ENCODE measurements at regions not wholly inside any gene's neighbourhood (a gene's known extent, or its start where the extent isn't known, plus 50 kb on each side); places are given as distances from the start of the nearest gene placed in this dataset.
A peak's percentile ranks its signal among the peaks of the same experiment; 100 is the strongest.

GRCh38 chr15:70318594-70319465 is 221.1 kb upstream of the TLE3 start:
- no peaks in the 10 kb centered on the region for H3K36me3 ChIP-seq (ENCODE audit: insufficient read depth, insufficient read length, low read length)
- H3K27me3 ChIP-seq (ENCODE audit: insufficient read depth, insufficient read length) = no peaks in the 10 kb centered on the region
- peaks cover 10% of the 10 kb centered on the region for H3K4me1 ChIP-seq (ENCODE audit: insufficient read depth, insufficient read length)
- no peak overlapping the region for H3K4me3 ChIP-seq (ENCODE audit: insufficient read length, low read depth)
- TF ChIP-seq ZNF274 (IDR thresholded peaks at IDR 0.05; ENCODE audit: low read depth, low read length) (no peak), SUZ12 (IDR thresholded peaks at IDR 0.05; ENCODE audit: extremely low read depth, insufficient read depth, insufficient read length) (no peak), YY1 (IDR thresholded peaks at IDR 0.05; ENCODE audit: insufficient read depth, insufficient read length) (no peak)
- H3K9me3 ChIP-seq (ENCODE audit: insufficient read depth, low read length) = no peaks in the 10 kb centered on the region
- no peak overlapping the region for H3K9ac ChIP-seq (ENCODE audit: insufficient read length, low read depth)
- DNase-seq (ENCODE audit: low read depth, low spot score) = no peak

- no peaks in the 10 kb centered on the region for H3K27me3 ChIP-seq (ENCODE audit: insufficient read depth, insufficient read length)
- no peak overlapping the region for H3K4me3 ChIP-seq (ENCODE audit: insufficient read length, low read depth)
- TF ChIP-seq ZNF274 (IDR thresholded peaks at IDR 0.05; ENCODE audit: low read depth, low read length) (no peak), YY1 (IDR thresholded peaks at IDR 0.05; ENCODE audit: insufficient read depth, insufficient read length) (no peak), SUZ12 (IDR thresholded peaks at IDR 0.05; ENCODE audit: extremely low read depth, insufficient read depth, insufficient read length) (no peak)
- H3K4me1 ChIP-seq (ENCODE audit: insufficient read depth, insufficient read length) = peaks cover 9% of the 10 kb centered on the region
- no peak for DNase-seq (ENCODE audit: low read depth, low spot score)
- H3K9me3 ChIP-seq (ENCODE audit: insufficient read depth, low read length) = no peaks in the 10 kb centered on the region
- no peaks in the 10 kb centered on the region for H3K36me3 ChIP-seq (ENCODE audit: insufficient read depth, insufficient read length, low read length)
- H3K9ac ChIP-seq (ENCODE audit: insufficient read length, low read depth) = no peak overlapping the region
Observed at GRCh38 chr15:70316059-70316600, 218.4 kb upstream of the TLE3 start.

- Histone ChIP-seq H3K4me1 (ENCODE audit: insufficient read depth, insufficient read length) (peaks cover 9% of the 10 kb centered on the region), H3K4me3 (ENCODE audit: insufficient read length, low read depth) (no peak overlapping the region), H3K27me3 (ENCODE audit: insufficient read depth, insufficient read length) (no peaks in the 10 kb centered on the region), H3K9me3 (ENCODE audit: insufficient read depth, low read length) (no peaks in the 10 kb centered on the region), H3K36me3 (ENCODE audit: insufficient read depth, insufficient read length, low read length) (no peaks in the 10 kb centered on the region), H3K9ac (ENCODE audit: insufficient read length, low read depth) (no peak overlapping the region)
- TF ChIP-seq ZNF274 (IDR thresholded peaks at IDR 0.05; ENCODE audit: low read depth, low read length) = no peak
- TF ChIP-seq YY1 (IDR thresholded peaks at IDR 0.05; ENCODE audit: insufficient read depth, insufficient read length) = no peak
- TF ChIP-seq SUZ12 (IDR thresholded peaks at IDR 0.05; ENCODE audit: extremely low read depth, insufficient read depth, insufficient read length) = no peak
- DNase-seq (ENCODE audit: low read depth, low spot score) = no peak
Observed at GRCh38 chr15:70315431-70315830, 217.7 kb upstream of the TLE3 start.

- H3K4me1 ChIP-seq (ENCODE audit: insufficient read depth, insufficient read length) = peaks cover 9% of the 10 kb centered on the region
- DNase-seq (ENCODE audit: low read depth, low spot score) = peak; percentile 64
- TF ChIP-seq YY1 (IDR thresholded peaks at IDR 0.05; ENCODE audit: insufficient read depth, insufficient read length) (no peak), ZNF274 (IDR thresholded peaks at IDR 0.05; ENCODE audit: low read depth, low read length) (no peak), SUZ12 (IDR thresholded peaks at IDR 0.05; ENCODE audit: extremely low read depth, insufficient read depth, insufficient read length) (no peak)
- H3K9me3 ChIP-seq (ENCODE audit: insufficient read depth, low read length) = no peaks in the 10 kb centered on the region
- no peaks in the 10 kb centered on the region for H3K27me3 ChIP-seq (ENCODE audit: insufficient read depth, insufficient read length)
- H3K4me3 ChIP-seq (ENCODE audit: insufficient read length, low read depth) = no peak overlapping the region
- no peak overlapping the region for H3K9ac ChIP-seq (ENCODE audit: insufficient read length, low read depth)
- H3K36me3 ChIP-seq (ENCODE audit: insufficient read depth, insufficient read length, low read length) = no peaks in the 10 kb centered on the region
Observed at GRCh38 chr15:70314688-70315087, 217.0 kb upstream of the TLE3 start.

GRCh38 chr15:70314018-70314354 is 216.3 kb upstream of the TLE3 start:
- peaks cover 12% of the 10 kb centered on the region for H3K4me1 ChIP-seq (ENCODE audit: insufficient read depth, insufficient read length)
- no peaks in the 10 kb centered on the region for H3K27me3 ChIP-seq (ENCODE audit: insufficient read depth, insufficient read length)
- DNase-seq (ENCODE audit: low read depth, low spot score) = no peak
- no peaks in the 10 kb centered on the region for H3K9me3 ChIP-seq (ENCODE audit: insufficient read depth, low read length)
- H3K9ac ChIP-seq (ENCODE audit: insufficient read length, low read depth) = no peak overlapping the region
- H3K4me3 ChIP-seq (ENCODE audit: insufficient read length, low read depth) = no peak overlapping the region
- TF ChIP-seq YY1 (IDR thresholded peaks at IDR 0.05; ENCODE audit: insufficient read depth, insufficient read length) = no peak
- TF ChIP-seq ZNF274 (IDR thresholded peaks at IDR 0.05; ENCODE audit: low read depth, low read length) = no peak
- TF ChIP-seq SUZ12 (IDR thresholded peaks at IDR 0.05; ENCODE audit: extremely low read depth, insufficient read depth, insufficient read length) = no peak
- no peaks in the 10 kb centered on the region for H3K36me3 ChIP-seq (ENCODE audit: insufficient read depth, insufficient read length, low read length)

GRCh38 chr15:70313099-70314017 is 215.6 kb upstream of the TLE3 start:
- Histone ChIP-seq H3K9me3 (ENCODE audit: insufficient read depth, low read length) (no peaks in the 10 kb centered on the region), H3K4me1 (ENCODE audit: insufficient read depth, insufficient read length) (peaks cover 12% of the 10 kb centered on the region), H3K9ac (ENCODE audit: insufficient read length, low read depth) (no peak overlapping the region), H3K4me3 (ENCODE audit: insufficient read length, low read depth) (no peak overlapping the region), H3K36me3 (ENCODE audit: insufficient read depth, insufficient read length, low read length) (no peaks in the 10 kb centered on the region), H3K27me3 (ENCODE audit: insufficient read depth, insufficient read length) (no peaks in the 10 kb centered on the region)
- no peak for DNase-seq (ENCODE audit: low read depth, low spot score)
- TF ChIP-seq YY1 (IDR thresholded peaks at IDR 0.05; ENCODE audit: insufficient read depth, insufficient read length) = no peak
- TF ChIP-seq SUZ12 (IDR thresholded peaks at IDR 0.05; ENCODE audit: extremely low read depth, insufficient read depth, insufficient read length) = no peak
- TF ChIP-seq ZNF274 (IDR thresholded peaks at IDR 0.05; ENCODE audit: low read depth, low read length) = no peak

Measured in NT2/D1 (cell line).